ENCODE measurements at regions not wholly inside any gene's neighbourhood (a gene's known extent, or its start where the extent isn't known, plus 50 kb on each side); places are given as distances from the start of the nearest gene placed in this dataset.
"Not testable (repeated sequence)": the region's sequence is repeated elsewhere in the genome, so short reads cannot be mapped to it uniquely, and the experiment has no call there.

- Histone ChIP-seq H3K27ac (ENCODE audit: low read depth, low read length) (no peak overlapping the region), H3K9ac (ENCODE audit: low read length) (no peak overlapping the region), H3K27me3 (ENCODE audit: control insufficient read depth, insufficient read depth, low read length) (no peaks in the 10 kb centered on the region), H3K4me1 (ENCODE audit: control insufficient read depth, insufficient read depth, low read length) (no peaks in the 10 kb centered on the region), H3K36me3 (ENCODE audit: control insufficient read depth, insufficient read depth, low read length) (no peaks in the 10 kb centered on the region), H3K9me3 (ENCODE audit: control insufficient read depth, insufficient read depth, low read depth, low read length) (no peaks in the 10 kb centered on the region), H3K4me3 (ENCODE audit: low read depth, low read length) (no peak overlapping the region)
Measured at GRCh38 chr14:45990252-45990651, 661.3 kb downstream of the RPL10L start.

GRCh38 chr14:45976001-45976400, 675.6 kb downstream of the RPL10L start:
- Histone ChIP-seq H3K9ac (ENCODE audit: low read length) (no peak overlapping the region), H3K36me3 (ENCODE audit: control insufficient read depth, insufficient read depth, low read length) (no peaks in the 10 kb centered on the region), H3K27ac (ENCODE audit: low read depth, low read length) (no peak overlapping the region)

DNA sequence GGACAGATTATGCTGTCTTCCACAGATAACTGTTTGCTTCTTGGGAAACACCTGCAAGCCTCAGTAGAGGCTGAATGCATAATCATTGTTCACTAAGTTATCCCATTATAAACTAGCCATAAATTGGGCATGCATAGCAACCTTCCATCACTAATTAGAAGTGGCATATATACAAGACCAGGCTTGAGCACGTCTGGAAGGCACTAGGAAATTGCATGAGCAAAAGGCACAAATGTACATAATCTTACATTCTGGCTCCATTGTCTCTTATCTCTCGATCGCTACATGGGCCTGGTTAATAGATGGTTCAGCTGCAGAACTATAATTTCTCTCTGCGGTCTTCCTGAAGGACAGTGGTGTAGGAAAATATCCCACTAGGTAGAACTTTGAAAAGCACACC, 679.2 kb downstream of the RPL10L start:
- Histone ChIP-seq H3K9me3 (ENCODE audit: control insufficient read depth, insufficient read depth, low read depth, low read length) (no peaks in the 10 kb centered on the region), H3K9ac (ENCODE audit: low read length) (no peak overlapping the region), H3K4me3 (ENCODE audit: low read depth, low read length) (no peak overlapping the region), H3K27me3 (ENCODE audit: control insufficient read depth, insufficient read depth, low read length) (no peaks in the 10 kb centered on the region), H3K36me3 (ENCODE audit: control insufficient read depth, insufficient read depth, low read length) (no peaks in the 10 kb centered on the region), H3K4me1 (ENCODE audit: control insufficient read depth, insufficient read depth, low read length) (no peaks in the 10 kb centered on the region), H3K27ac (ENCODE audit: low read depth, low read length) (no peak overlapping the region)

More at GRCh38 chr14:45976001-45976400, 675.6 kb downstream of the RPL10L start:
- H3K4me1 ChIP-seq (ENCODE audit: control insufficient read depth, insufficient read depth, low read length), result no peaks in the 10 kb centered on the region
- H3K9me3 ChIP-seq (ENCODE audit: control insufficient read depth, insufficient read depth, low read depth, low read length), result no peaks in the 10 kb centered on the region
- no peak overlapping the region for H3K4me3 ChIP-seq (ENCODE audit: low read depth, low read length)
- no peaks in the 10 kb centered on the region for H3K27me3 ChIP-seq (ENCODE audit: control insufficient read depth, insufficient read depth, low read length)

GRCh38 chr14:45970621-45971020, 681.0 kb downstream of the RPL10L start:
- no peak overlapping the region for H3K9ac ChIP-seq (ENCODE audit: low read length)
- no peaks in the 10 kb centered on the region for H3K27me3 ChIP-seq (ENCODE audit: control insufficient read depth, insufficient read depth, low read length)
- no peaks in the 10 kb centered on the region for H3K4me1 ChIP-seq (ENCODE audit: control insufficient read depth, insufficient read depth, low read length)
- no peaks in the 10 kb centered on the region for H3K36me3 ChIP-seq (ENCODE audit: control insufficient read depth, insufficient read depth, low read length)
- H3K27ac ChIP-seq (ENCODE audit: low read depth, low read length), result no peak overlapping the region
- no peaks in the 10 kb centered on the region for H3K9me3 ChIP-seq (ENCODE audit: control insufficient read depth, insufficient read depth, low read depth, low read length)
- no peak overlapping the region for H3K4me3 ChIP-seq (ENCODE audit: low read depth, low read length)

DNA sequence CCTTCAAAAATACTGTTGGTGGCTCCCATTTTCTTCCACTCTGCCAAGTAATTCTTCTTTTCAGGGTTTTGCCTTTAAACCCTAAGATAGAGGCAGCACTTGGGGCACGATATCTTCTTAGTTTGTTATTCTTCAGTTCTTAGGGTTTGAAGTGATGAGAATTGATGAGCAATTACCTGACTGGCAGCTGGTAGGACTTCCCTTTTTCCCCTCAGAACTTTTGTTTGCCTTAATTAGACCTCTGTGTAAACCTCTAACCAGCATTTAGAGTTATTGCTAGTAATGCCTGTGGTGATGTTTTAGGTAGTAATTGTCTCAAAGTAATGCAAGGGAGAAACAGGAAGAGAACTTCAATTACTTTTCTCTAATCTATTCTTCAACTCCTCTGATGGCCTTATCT, 683.5 kb downstream of the RPL10L start:
- Histone ChIP-seq H3K27ac (ENCODE audit: low read depth, low read length) (no peak overlapping the region), H3K9ac (ENCODE audit: low read length) (no peak overlapping the region), H3K9me3 (ENCODE audit: control insufficient read depth, insufficient read depth, low read depth, low read length) (no peaks in the 10 kb centered on the region), H3K4me1 (ENCODE audit: control insufficient read depth, insufficient read depth, low read length) (no peaks in the 10 kb centered on the region), H3K4me3 (ENCODE audit: low read depth, low read length) (no peak overlapping the region), H3K27me3 (ENCODE audit: control insufficient read depth, insufficient read depth, low read length) (no peaks in the 10 kb centered on the region), H3K36me3 (ENCODE audit: control insufficient read depth, insufficient read depth, low read length) (no peaks in the 10 kb centered on the region)

GRCh38 chr14:45949479-45949878, 696.5 kb upstream of the MIS18BP1 start:
- Histone ChIP-seq H3K27ac (ENCODE audit: low read depth, low read length) (no peak overlapping the region), H3K9ac (ENCODE audit: low read length) (no peak overlapping the region), H3K9me3 (ENCODE audit: control insufficient read depth, insufficient read depth, low read depth, low read length) (no peaks in the 10 kb centered on the region), H3K4me1 (ENCODE audit: control insufficient read depth, insufficient read depth, low read length) (no peaks in the 10 kb centered on the region), H3K4me3 (ENCODE audit: low read depth, low read length) (no peak overlapping the region), H3K36me3 (ENCODE audit: control insufficient read depth, insufficient read depth, low read length) (no peaks in the 10 kb centered on the region), H3K27me3 (ENCODE audit: control insufficient read depth, insufficient read depth, low read length) (no peaks in the 10 kb centered on the region)

GRCh38 chr14:45947830-45948229, 694.8 kb upstream of the MIS18BP1 start:
- Histone ChIP-seq H3K27ac (ENCODE audit: low read depth, low read length) (no peak overlapping the region), H3K36me3 (ENCODE audit: control insufficient read depth, insufficient read depth, low read length) (no peaks in the 10 kb centered on the region), H3K9me3 (ENCODE audit: control insufficient read depth, insufficient read depth, low read depth, low read length) (no peaks in the 10 kb centered on the region), H3K9ac (ENCODE audit: low read length) (no peak overlapping the region), H3K27me3 (ENCODE audit: control insufficient read depth, insufficient read depth, low read length) (no peaks in the 10 kb centered on the region), H3K4me3 (ENCODE audit: low read depth, low read length) (no peak overlapping the region), H3K4me1 (ENCODE audit: control insufficient read depth, insufficient read depth, low read length) (no peaks in the 10 kb centered on the region)

DNA sequence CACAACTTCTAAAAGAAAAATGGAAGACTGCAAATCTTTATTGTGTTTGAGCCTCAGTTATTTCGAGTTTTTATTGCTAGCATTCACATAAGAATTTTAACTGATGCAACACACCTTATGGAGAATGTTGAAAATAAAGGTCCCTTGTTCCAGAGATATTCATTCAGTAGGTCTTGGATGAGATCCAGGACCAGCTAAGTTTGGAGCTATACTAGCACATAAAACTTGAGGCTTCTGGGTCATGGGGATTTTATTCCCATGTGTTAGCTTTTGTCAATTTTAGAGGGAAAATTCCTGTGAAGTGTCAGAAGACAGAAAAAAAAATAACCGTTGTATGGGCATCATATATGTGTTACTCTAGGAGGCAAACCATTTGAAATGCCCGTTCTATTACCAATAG, 693.2 kb upstream of the MIS18BP1 start:
- H3K9me3 ChIP-seq (ENCODE audit: control insufficient read depth, insufficient read depth, low read depth, low read length), result no peaks in the 10 kb centered on the region
- no peak overlapping the region for H3K9ac ChIP-seq (ENCODE audit: low read length)
- no peak overlapping the region for H3K27ac ChIP-seq (ENCODE audit: low read depth, low read length)
- no peaks in the 10 kb centered on the region for H3K36me3 ChIP-seq (ENCODE audit: control insufficient read depth, insufficient read depth, low read length)
- H3K27me3 ChIP-seq (ENCODE audit: control insufficient read depth, insufficient read depth, low read length), result no peaks in the 10 kb centered on the region
- no peak overlapping the region for H3K4me3 ChIP-seq (ENCODE audit: low read depth, low read length)
- no peaks in the 10 kb centered on the region for H3K4me1 ChIP-seq (ENCODE audit: control insufficient read depth, insufficient read depth, low read length)

DNA sequence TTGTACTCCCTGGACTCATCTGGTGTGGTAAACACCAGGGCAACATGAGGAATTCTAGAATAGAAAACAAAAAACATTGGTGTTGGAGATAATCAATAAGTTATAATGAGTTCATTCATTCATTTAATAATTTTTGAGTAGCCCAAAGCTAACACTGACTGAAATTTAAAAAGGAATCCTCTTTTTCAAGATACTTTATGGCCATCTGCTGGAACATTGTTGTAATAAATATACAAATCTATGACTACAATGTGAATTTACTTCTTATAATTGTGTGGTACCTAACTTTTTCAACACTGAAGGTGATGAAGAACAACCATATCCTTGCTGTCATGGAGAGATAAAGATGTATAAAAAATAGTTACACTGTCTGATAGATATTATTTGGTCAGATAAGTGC, 687.3 kb upstream of the MIS18BP1 start:
- Histone ChIP-seq H3K4me3 (ENCODE audit: low read depth, low read length) (no peak overlapping the region), H3K27ac (ENCODE audit: low read depth, low read length) (no peak overlapping the region), H3K4me1 (ENCODE audit: control insufficient read depth, insufficient read depth, low read length) (no peaks in the 10 kb centered on the region), H3K9ac (ENCODE audit: low read length) (no peak overlapping the region), H3K27me3 (ENCODE audit: control insufficient read depth, insufficient read depth, low read length) (no peaks in the 10 kb centered on the region), H3K9me3 (ENCODE audit: control insufficient read depth, insufficient read depth, low read depth, low read length) (no peaks in the 10 kb centered on the region), H3K36me3 (ENCODE audit: control insufficient read depth, insufficient read depth, low read length) (no peaks in the 10 kb centered on the region)

DNA sequence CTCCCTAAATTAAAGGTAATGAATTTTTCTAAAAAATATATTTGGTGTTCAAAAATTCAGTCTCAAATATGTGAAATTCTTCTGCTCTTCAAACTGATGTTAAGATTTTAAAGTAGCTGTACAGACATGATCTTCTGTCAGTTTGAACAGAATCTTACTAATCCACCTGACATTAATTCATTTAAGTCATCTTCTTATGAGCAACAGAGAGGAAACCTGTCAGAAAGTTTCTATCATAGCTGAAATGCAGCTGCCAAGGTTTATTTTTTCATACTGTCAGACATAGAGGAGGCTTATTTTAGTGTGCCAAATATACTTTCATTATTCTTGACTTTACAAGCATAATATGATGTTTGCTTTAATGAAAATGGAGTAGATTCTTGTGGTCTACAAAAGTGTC, 686.6 kb upstream of the MIS18BP1 start:
- Histone ChIP-seq H3K9ac (ENCODE audit: low read length) (no peak overlapping the region), H3K4me1 (ENCODE audit: control insufficient read depth, insufficient read depth, low read length) (no peaks in the 10 kb centered on the region), H3K36me3 (ENCODE audit: control insufficient read depth, insufficient read depth, low read length) (no peaks in the 10 kb centered on the region), H3K27ac (ENCODE audit: low read depth, low read length) (no peak overlapping the region), H3K27me3 (ENCODE audit: control insufficient read depth, insufficient read depth, low read length) (no peaks in the 10 kb centered on the region), H3K4me3 (ENCODE audit: low read depth, low read length) (no peak overlapping the region), H3K9me3 (ENCODE audit: control insufficient read depth, insufficient read depth, low read depth, low read length) (peaks cover 6% of the 10 kb centered on the region; the same call in 1 of the 2 replicates)

- not testable (repeated sequence) for H3K27ac ChIP-seq (ENCODE audit: low read depth, low read length); H3K9ac ChIP-seq (ENCODE audit: low read length); H3K4me3 ChIP-seq (ENCODE audit: low read depth, low read length)
Measured at GRCh38 chr14:45919995-45920394, 667.0 kb upstream of the MIS18BP1 start.

DNA sequence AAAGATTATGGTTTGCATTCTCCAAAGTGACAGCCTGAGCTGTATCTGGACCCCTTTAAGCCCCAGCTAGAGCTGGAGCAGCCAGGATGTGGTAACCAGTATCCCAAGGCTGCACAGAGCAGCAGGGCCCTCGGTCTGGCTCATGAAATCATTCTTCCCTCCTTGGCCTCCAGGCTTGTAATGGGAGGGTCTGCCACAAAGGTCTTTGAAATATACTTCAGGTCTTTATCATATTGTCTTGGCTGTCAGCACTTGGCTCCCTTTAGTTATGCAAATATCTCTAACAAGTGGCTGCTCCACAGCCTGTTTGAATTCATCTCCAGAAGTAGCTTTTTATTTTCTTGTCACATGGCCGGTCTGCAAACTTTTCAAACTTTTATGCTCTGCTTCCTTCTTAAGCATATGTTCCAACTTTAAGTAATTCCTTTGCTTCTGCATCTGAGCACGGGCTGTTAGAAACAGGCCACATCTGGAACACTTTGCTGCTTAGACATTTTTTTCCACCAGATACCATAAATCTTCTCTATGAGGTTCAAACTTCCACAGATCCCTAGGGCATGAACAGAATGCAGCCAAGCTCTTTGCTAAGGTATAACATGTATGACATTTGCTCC, 663.4 kb upstream of the MIS18BP1 start:
- Histone ChIP-seq H3K4me3 (ENCODE audit: low read depth, low read length) (no peak overlapping the region), H3K9ac (ENCODE audit: low read length) (no peak overlapping the region), H3K9me3 (ENCODE audit: control insufficient read depth, insufficient read depth, low read depth, low read length) (peaks cover 2% of the 10 kb centered on the region; the same call in 1 of the 2 replicates), H3K27ac (ENCODE audit: low read depth, low read length) (no peak overlapping the region), H3K4me1 (ENCODE audit: control insufficient read depth, insufficient read depth, low read length) (no peaks in the 10 kb centered on the region), H3K36me3 (ENCODE audit: control insufficient read depth, insufficient read depth, low read length) (no peaks in the 10 kb centered on the region), H3K27me3 (ENCODE audit: control insufficient read depth, insufficient read depth, low read length) (no peaks in the 10 kb centered on the region)

More at GRCh38 chr14:45919995-45920394, 667.0 kb upstream of the MIS18BP1 start:
- not testable (repeated sequence) for H3K36me3 ChIP-seq (ENCODE audit: control insufficient read depth, insufficient read depth, low read length); H3K9me3 ChIP-seq (ENCODE audit: control insufficient read depth, insufficient read depth, low read depth, low read length); H3K27me3 ChIP-seq (ENCODE audit: control insufficient read depth, insufficient read depth, low read length); H3K4me1 ChIP-seq (ENCODE audit: control insufficient read depth, insufficient read depth, low read length)
